Astrocyte (in vitro differentiated cells and primary cell): ENCODE measurements at regions not wholly inside any gene's neighbourhood (a gene's known extent, or its start where the extent isn't known, plus 50 kb on each side); places are given as distances from the start of the nearest gene placed in this dataset.

Experiments
- DNase-seq: peaks from one replicate; pipeline ENCODE4 v3.0.0-alpha.2; 2010; ENCODE audit warnings: low read depth
- FAIRE-seq: peaks from 2 replicates; lab custom pipeline; 2011; peaks lifted over from hg19 to GRCh38; lab: Jason Lieb, UNC
- H2AFZ ChIP-seq: 2 replicates; pipeline ENCODE4 v1.6.0; 2012; ENCODE audit warnings: low read depth, low read length, inconsistent platforms
- H3K27ac ChIP-seq: 2 replicates; pipeline ENCODE4 v1.5.1; 2011; ENCODE audit warnings: low read depth, low read length, inconsistent platforms
- H3K27me3 ChIP-seq: 2 replicates; pipeline ENCODE4 v1.6.0; 2011; ENCODE audit warnings: low read length, inconsistent platforms; ENCODE audit not compliant: insufficient read depth
- H3K36me3 ChIP-seq: 2 replicates; pipeline ENCODE4 v1.5.1; 2011; ENCODE audit warnings: low read length, inconsistent platforms; ENCODE audit not compliant: insufficient read depth
- H3K4me1 ChIP-seq: 2 replicates; pipeline ENCODE4 v1.5.1; 2011; ENCODE audit warnings: low read length, inconsistent platforms; ENCODE audit not compliant: insufficient read depth
- H3K4me2 ChIP-seq: 2 replicates; pipeline ENCODE4 v1.6.0; 2012; ENCODE audit warnings: low read length, inconsistent platforms
- H3K4me3 ChIP-seq: 2 replicates; pipeline ENCODE4 v1.5.1; 2011; ENCODE audit warnings: low read depth, mild to moderate bottlenecking, low read length, inconsistent platforms; ENCODE audit not compliant: insufficient read depth
- H3K79me2 ChIP-seq: 2 replicates; pipeline ENCODE4 v1.6.0; 2012; ENCODE audit warnings: mild to moderate bottlenecking, low read length, inconsistent platforms; ENCODE audit not compliant: insufficient read depth
- H3K9ac ChIP-seq: 2 replicates; pipeline ENCODE4 v1.6.0; 2012; ENCODE audit warnings: mild to moderate bottlenecking, low read length, inconsistent platforms
- H3K9me3 ChIP-seq: 2 replicates; pipeline ENCODE4 v1.5.1; 2012; ENCODE audit warnings: low read depth, mild to moderate bottlenecking, low read length, inconsistent platforms; ENCODE audit not compliant: insufficient read depth
- H4K20me1 ChIP-seq: 2 replicates; pipeline ENCODE4 v1.6.0; 2012; ENCODE audit warnings: low read length, inconsistent platforms; ENCODE audit not compliant: insufficient read depth
- H3K27ac Mint-ChIP-seq: one replicate; pipeline ENCODE4 v1.8.0; 2021; ENCODE audit warnings: mild to moderate bottlenecking, mixed read lengths; ENCODE audit not compliant: unreplicated experiment
- H3K27me3 Mint-ChIP-seq: one replicate; pipeline ENCODE4 v1.8.0; 2021; ENCODE audit warnings: low read depth, mixed read lengths; ENCODE audit not compliant: unreplicated experiment
- H3K36me3 Mint-ChIP-seq: one replicate; pipeline ENCODE4 v1.8.0; 2021; ENCODE audit warnings: low read depth, mixed read lengths; ENCODE audit not compliant: unreplicated experiment
- H3K4me1 Mint-ChIP-seq: one replicate; pipeline ENCODE4 v1.8.0; 2021; ENCODE audit warnings: low read depth, mixed read lengths; ENCODE audit not compliant: unreplicated experiment
- H3K4me3 Mint-ChIP-seq: one replicate; pipeline ENCODE4 v1.8.0; 2021; ENCODE audit warnings: mild to moderate bottlenecking, moderate library complexity, mixed read lengths; ENCODE audit not compliant: unreplicated experiment
- H3K9me3 Mint-ChIP-seq: one replicate; pipeline ENCODE4 v1.8.0; 2021; ENCODE audit warnings: mild to moderate bottlenecking, mixed read lengths; ENCODE audit not compliant: unreplicated experiment
- EZH2 ChIP-seq: IDR thresholded peaks from 2 replicates; pipeline ENCODE4 v1.6.1; 2012; ENCODE audit warnings: mild to moderate bottlenecking, low read length, inconsistent platforms; ENCODE audit not compliant: insufficient read depth
- TF ChIP-seq, protein P1 (sequence below): IDR thresholded peaks from 2 replicates; pipeline ENCODE4 v1.5.1; 2011; ENCODE audit warnings: low read depth, mild to moderate bottlenecking, inconsistent platforms, low read length, moderate library complexity; ENCODE audit not compliant: insufficient read depth

GRCh38 chr12:45658020-45658419 is 71.5 kb upstream of the ARID2 start:
- Mint-ChIP-seq H3K36me3 (no peaks in the 10 kb centered on the region), H3K4me1 (no peaks in the 10 kb centered on the region), H3K4me3 (no peak overlapping the region), H3K27me3 (peaks cover 3% of the 10 kb centered on the region), H3K27ac (no peak overlapping the region), H3K9me3 (peaks cover 4% of the 10 kb centered on the region)
- Histone ChIP-seq H3K27me3 (no peaks in the 10 kb centered on the region), H3K4me3 (no peak overlapping the region), H3K9me3 (no peaks in the 10 kb centered on the region), H3K4me2 (no peak overlapping the region), H3K27ac (no peak overlapping the region), H3K9ac (no peak overlapping the region), H3K36me3 (no peaks in the 10 kb centered on the region), H4K20me1 (no peaks in the 10 kb centered on the region), H3K4me1 (no peaks in the 10 kb centered on the region), H3K79me2 (no peaks in the 10 kb centered on the region), H2AFZ (no peak overlapping the region)
- TF ChIP-seq, protein P1, sequence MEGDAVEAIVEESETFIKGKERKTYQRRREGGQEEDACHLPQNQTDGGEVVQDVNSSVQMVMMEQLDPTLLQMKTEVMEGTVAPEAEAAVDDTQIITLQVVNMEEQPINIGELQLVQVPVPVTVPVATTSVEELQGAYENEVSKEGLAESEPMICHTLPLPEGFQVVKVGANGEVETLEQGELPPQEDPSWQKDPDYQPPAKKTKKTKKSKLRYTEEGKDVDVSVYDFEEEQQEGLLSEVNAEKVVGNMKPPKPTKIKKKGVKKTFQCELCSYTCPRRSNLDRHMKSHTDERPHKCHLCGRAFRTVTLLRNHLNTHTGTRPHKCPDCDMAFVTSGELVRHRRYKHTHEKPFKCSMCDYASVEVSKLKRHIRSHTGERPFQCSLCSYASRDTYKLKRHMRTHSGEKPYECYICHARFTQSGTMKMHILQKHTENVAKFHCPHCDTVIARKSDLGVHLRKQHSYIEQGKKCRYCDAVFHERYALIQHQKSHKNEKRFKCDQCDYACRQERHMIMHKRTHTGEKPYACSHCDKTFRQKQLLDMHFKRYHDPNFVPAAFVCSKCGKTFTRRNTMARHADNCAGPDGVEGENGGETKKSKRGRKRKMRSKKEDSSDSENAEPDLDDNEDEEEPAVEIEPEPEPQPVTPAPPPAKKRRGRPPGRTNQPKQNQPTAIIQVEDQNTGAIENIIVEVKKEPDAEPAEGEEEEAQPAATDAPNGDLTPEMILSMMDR, result no peak
- no peak for TF ChIP-seq EZH2
- FAIRE-seq, result no peak
- DNase-seq, result no peak

GRCh38 chr12:45660330-45660729 is 69.2 kb upstream of the ARID2 start:
- no peak for FAIRE-seq
- Histone ChIP-seq H3K4me2 (no peak overlapping the region), H3K9ac (no peak overlapping the region), H3K36me3 (no peaks in the 10 kb centered on the region), H3K27me3 (no peaks in the 10 kb centered on the region), H2AFZ (no peak overlapping the region), H4K20me1 (no peaks in the 10 kb centered on the region), H3K4me1 (no peaks in the 10 kb centered on the region), H3K27ac (no peak overlapping the region), H3K79me2 (no peaks in the 10 kb centered on the region), H3K4me3 (no peak overlapping the region), H3K9me3 (no peaks in the 10 kb centered on the region)
- DNase-seq, result peak; percentile 58
- Mint-ChIP-seq H3K4me3 (no peak overlapping the region), H3K36me3 (no peaks in the 10 kb centered on the region), H3K27me3 (no peaks in the 10 kb centered on the region), H3K4me1 (no peaks in the 10 kb centered on the region), H3K27ac (no peak overlapping the region), H3K9me3 (peaks cover 4% of the 10 kb centered on the region)
- TF ChIP-seq EZH2, result no peak
- TF ChIP-seq, protein P1, result no peak

GRCh38 chr12:45663455-45663854 is 66.1 kb upstream of the ARID2 start:
- no peaks in the 10 kb centered on the region for H3K79me2 ChIP-seq
- H3K27me3 Mint-ChIP-seq, result no peaks in the 10 kb centered on the region
- H3K4me1 Mint-ChIP-seq, result peaks cover 12% of the 10 kb centered on the region
- no peak for DNase-seq
- H3K27ac ChIP-seq, result no peak overlapping the region
- H4K20me1 ChIP-seq, result no peaks in the 10 kb centered on the region
- H3K9me3 ChIP-seq, result no peaks in the 10 kb centered on the region
- no peak overlapping the region for H2AFZ ChIP-seq
- H3K4me1 ChIP-seq, result no peaks in the 10 kb centered on the region
- H3K27me3 ChIP-seq, result no peaks in the 10 kb centered on the region
- no peak overlapping the region for H3K4me2 ChIP-seq
- no peak for TF ChIP-seq EZH2
- H3K36me3 ChIP-seq, result no peaks in the 10 kb centered on the region
- no peak for FAIRE-seq
- H3K4me3 Mint-ChIP-seq, result no peak overlapping the region
- H3K27ac Mint-ChIP-seq, result no peak overlapping the region
- H3K9ac ChIP-seq, result no peak overlapping the region
- no peak overlapping the region for H3K4me3 ChIP-seq
- peaks cover 4% of the 10 kb centered on the region for H3K9me3 Mint-ChIP-seq
- H3K36me3 Mint-ChIP-seq, result no peaks in the 10 kb centered on the region
